HEK293T (cell line): ENCODE measurements at regions not wholly inside any gene's neighbourhood (a gene's known extent, or its start where the extent isn't known, plus 50 kb on each side); places are given as distances from the start of the nearest gene placed in this dataset.

Source experiments
- ARNT ChIP-seq: fragments of 450-650 bp; IDR thresholded peaks from 2 replicates; pipeline ENCODE4 v1.6.1; 2017; ENCODE audit warnings: mild to moderate bottlenecking
- BHLHE40 ChIP-seq: fragments of 450-650 bp; IDR thresholded peaks from 2 replicates; pipeline ENCODE4 v1.6.1; 2016; ENCODE audit warnings: mild to moderate bottlenecking, moderate library complexity, borderline replicate concordance
- ELF4 ChIP-seq: fragments of 450-650 bp; IDR thresholded peaks from 2 replicates; pipeline ENCODE4 v1.6.1; 2017; ENCODE audit warnings: antibody characterized with exemption
- FOXA1 ChIP-seq: fragments of 450-650 bp; IDR thresholded peaks from 2 replicates; pipeline ENCODE4 v1.6.1; 2016; ENCODE audit warnings: mild to moderate bottlenecking
- L3MBTL2 ChIP-seq: fragments of 450-650 bp; conservative IDR thresholded peaks from 2 replicates; pipeline ENCODE4 v1.6.1; 2016; ENCODE audit warnings: mild to moderate bottlenecking
- LEF1 ChIP-seq: fragments of 450-650 bp; IDR thresholded peaks from 2 replicates; pipeline ENCODE4 v1.6.1; 2017; ENCODE audit warnings: mild to moderate bottlenecking, borderline replicate concordance
- NFRKB ChIP-seq: fragments of 450-650 bp; IDR thresholded peaks from 2 replicates; pipeline ENCODE4 v1.6.1; 2016; ENCODE audit warnings: mild to moderate bottlenecking, moderate library complexity
- TF ChIP-seq, protein P1 (sequence below): fragments of 450-650 bp; IDR thresholded peaks from 2 replicates; pipeline ENCODE4 v1.6.1; 2016

DNA sequence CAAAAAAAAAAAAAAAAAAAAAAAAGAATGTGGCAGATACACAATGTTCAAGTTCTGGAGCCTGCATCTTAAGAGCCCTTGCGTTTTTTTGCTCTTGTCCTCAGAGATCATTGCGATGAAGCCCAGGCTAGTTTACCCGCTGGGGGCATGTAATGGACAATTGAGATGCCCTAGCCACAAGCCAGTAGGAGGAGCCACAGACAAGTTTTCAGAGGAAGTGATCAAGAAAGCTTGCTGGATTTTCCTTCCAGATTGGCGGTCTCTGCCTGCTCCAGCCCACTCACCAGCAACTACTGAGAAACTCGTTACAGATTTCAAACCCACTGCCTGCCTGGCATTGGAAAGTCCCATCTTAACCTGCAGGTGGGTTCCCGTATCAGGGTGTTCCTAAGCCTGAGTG, 192.1 kb upstream of the EOMES start:
- TF ChIP-seq LEF1 (no peak), NFRKB (no peak), ELF4 (no peak), L3MBTL2 (no peak), BHLHE40 (no peak), FOXA1 (no peak), ARNT (no peak)
- TF ChIP-seq, protein P1, sequence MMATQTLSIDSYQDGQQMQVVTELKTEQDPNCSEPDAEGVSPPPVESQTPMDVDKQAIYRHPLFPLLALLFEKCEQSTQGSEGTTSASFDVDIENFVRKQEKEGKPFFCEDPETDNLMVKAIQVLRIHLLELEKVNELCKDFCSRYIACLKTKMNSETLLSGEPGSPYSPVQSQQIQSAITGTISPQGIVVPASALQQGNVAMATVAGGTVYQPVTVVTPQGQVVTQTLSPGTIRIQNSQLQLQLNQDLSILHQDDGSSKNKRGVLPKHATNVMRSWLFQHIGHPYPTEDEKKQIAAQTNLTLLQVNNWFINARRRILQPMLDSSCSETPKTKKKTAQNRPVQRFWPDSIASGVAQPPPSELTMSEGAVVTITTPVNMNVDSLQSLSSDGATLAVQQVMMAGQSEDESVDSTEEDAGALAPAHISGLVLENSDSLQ = no peak
